ENCODE measurements at regions not wholly inside any gene's neighbourhood (a gene's known extent, or its start where the extent isn't known, plus 50 kb on each side); places are given as distances from the start of the nearest gene placed in this dataset.

DNA sequence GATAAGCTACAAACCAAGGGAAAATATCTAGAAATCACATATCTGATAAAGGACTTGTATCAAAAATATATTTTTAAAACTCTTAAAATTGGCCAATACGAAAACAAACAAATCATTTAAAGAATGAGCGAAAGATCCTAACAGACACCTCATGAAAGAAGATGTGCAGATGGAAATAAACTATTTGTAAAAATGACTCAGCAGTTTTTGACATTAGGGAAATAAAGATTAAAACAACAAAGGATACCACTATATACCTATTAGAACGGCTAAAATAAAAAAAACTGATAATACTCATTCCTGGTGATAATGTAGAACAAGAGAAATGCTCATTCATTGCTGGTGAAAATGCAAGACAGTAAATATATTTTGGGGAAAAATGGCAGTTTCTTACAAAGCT, 506.4 kb downstream of the KLHL4 start:
- TF ChIP-seq ZNF75D (CRISPR knock-in tag; IDR thresholded peaks at IDR 0.05; ENCODE audit: borderline replicate concordance) (no peak), ZNF138 (CRISPR knock-in tag; IDR thresholded peaks at IDR 0.05; ENCODE audit: low read depth) (no peak)

All from HepG2 (cell line).